ENCODE measurements at regions not wholly inside any gene's neighbourhood (a gene's known extent, or its start where the extent isn't known, plus 50 kb on each side); places are given as distances from the start of the nearest gene placed in this dataset.

DNA sequence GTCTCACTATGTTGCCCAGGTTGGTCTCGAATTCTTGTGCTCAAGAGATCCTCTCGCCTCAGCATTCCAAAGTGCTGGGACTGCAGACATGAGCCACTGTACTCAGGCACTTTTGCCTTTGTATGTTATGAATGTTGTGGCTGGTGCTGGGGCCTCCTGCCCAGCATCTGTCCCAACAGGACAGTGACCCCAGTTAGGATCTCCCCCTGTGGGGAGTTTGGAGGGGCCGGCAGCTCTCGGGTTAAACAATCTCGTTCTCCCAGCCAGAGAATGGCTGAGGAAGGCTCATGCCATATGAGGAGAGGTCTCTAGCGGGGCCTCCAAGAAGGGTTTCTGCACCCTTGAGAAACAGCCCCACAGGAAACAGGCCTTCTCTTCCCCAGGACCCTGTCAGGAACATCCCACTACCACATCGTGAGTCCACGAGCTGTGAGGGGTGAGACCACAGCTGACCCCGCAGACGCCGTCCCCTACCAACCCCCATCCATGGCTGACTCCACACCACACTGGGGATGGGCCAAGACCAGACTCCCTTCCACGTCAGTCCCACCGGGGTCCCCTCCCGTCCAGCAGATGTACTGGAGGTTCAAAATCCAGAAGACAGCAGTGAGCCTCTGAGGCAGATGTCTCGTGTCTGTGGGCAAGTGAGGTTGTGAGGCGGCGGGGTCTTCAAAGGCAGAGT, 54.1 kb downstream of the SHANK2 start:
- no peak for DNase-seq (ENCODE audit: low read depth in 2 of 2)
- TF ChIP-seq, protein P1, sequence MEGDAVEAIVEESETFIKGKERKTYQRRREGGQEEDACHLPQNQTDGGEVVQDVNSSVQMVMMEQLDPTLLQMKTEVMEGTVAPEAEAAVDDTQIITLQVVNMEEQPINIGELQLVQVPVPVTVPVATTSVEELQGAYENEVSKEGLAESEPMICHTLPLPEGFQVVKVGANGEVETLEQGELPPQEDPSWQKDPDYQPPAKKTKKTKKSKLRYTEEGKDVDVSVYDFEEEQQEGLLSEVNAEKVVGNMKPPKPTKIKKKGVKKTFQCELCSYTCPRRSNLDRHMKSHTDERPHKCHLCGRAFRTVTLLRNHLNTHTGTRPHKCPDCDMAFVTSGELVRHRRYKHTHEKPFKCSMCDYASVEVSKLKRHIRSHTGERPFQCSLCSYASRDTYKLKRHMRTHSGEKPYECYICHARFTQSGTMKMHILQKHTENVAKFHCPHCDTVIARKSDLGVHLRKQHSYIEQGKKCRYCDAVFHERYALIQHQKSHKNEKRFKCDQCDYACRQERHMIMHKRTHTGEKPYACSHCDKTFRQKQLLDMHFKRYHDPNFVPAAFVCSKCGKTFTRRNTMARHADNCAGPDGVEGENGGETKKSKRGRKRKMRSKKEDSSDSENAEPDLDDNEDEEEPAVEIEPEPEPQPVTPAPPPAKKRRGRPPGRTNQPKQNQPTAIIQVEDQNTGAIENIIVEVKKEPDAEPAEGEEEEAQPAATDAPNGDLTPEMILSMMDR (IDR thresholded peaks at IDR 0.05; ENCODE audit: low read depth, low read length): no peak
- H3K4me3 ChIP-seq (replicated peaks in 1 of 2; ENCODE audit: low read depth in 2 of 2, low read length in 2 of 2): no peak overlapping the region

DNA sequence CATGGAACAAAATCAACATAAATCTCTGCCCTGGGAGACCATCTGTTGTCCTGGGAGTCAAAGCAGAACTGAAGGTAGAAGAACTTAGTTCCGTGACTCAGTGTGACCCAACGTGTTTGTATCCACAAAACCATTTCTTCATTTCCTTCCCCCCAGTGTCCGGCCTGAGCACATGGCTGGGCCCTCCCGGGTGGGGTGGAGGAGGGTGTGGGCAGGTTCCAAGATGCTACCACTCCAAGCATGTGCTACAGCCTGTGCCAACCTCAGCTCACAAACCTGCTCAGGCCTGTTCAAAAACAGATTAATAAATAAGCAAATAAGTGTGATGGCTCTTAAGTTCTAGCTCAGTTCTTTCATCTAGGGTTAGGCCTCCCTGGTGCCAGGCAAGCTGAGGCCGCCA, 55.3 kb downstream of the SHANK2 start:
- DNase-seq (ENCODE audit: low read depth in 2 of 2): no peak
- H3K4me3 ChIP-seq (replicated peaks in 1 of 2; ENCODE audit: low read depth in 2 of 2, low read length in 2 of 2): no peak overlapping the region
- TF ChIP-seq, protein P1 (IDR thresholded peaks at IDR 0.05; ENCODE audit: low read depth, low read length): no peak

DNA sequence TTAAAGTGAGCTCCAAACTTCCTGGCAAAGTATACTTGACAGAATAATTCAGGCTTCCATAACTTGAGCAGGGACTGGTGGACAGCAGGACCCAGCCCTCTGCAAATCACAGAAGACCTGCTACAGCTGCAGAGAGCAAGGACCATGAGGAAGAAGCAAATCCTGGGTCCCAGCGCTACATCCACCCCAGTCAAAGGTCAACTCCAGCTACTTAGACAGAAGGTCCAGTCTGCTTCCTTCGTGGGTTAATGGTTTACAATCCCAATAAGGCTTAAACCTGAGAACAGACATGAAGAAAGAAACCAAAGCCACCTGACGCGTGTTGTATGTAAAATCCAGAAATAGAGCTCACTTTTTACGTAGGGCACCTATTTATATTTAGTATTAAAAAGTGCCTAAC, 57.7 kb downstream of the SHANK2 start:
- DNase-seq (ENCODE audit: low read depth in 2 of 2): no peak
- no peak overlapping the region for H3K4me3 ChIP-seq (replicated peaks in 1 of 2; ENCODE audit: low read depth in 2 of 2, low read length in 2 of 2)
- TF ChIP-seq, protein P1 (IDR thresholded peaks at IDR 0.05; ENCODE audit: low read depth, low read length): no peak

DNA sequence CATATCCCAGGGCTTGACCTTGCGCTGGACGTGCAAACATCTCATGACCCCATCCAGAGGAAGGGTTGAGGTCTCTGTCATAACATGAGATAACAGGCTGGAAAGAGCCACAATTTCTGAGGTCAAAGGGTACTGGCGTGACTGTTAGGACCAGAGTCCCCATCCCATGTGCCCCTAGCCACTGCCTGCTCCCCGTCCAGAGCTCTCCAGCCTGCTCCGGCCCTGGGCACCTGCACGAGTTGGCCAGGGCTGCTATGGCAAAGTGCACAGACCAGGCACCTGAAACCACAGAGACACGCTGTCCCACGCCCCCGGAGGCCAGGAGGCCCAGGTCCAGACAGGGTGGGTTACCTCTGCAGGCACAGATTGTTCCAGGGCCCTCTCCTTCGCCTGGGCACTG, 58.9 kb downstream of the SHANK2 start:
- no peak overlapping the region for H3K4me3 ChIP-seq (replicated peaks in 1 of 2; ENCODE audit: low read depth in 2 of 2, low read length in 2 of 2)
- no peak for DNase-seq (ENCODE audit: low read depth in 2 of 2)
- TF ChIP-seq, protein P1 (IDR thresholded peaks at IDR 0.05; ENCODE audit: low read depth, low read length): no peak

DNA sequence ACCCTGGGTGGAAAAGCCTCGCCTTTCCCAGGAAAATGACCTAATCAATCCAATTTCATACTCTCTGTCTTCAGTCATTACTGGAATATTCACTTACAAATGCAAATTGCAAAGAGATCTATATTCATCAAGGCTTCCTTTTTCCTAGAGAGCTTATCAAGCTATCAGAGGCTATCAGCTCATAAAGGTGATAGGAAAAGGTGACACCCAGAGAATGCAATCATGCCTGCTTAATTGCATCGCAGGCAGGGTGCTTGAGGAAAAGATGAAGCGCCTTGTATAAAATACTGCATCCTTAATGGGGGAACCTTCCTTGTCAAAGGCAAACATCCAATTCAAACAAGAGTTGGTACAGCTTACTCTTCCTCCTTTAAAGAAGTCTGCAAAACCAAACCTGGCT, 59.7 kb downstream of the SHANK2 start:
- TF ChIP-seq, protein P1 (IDR thresholded peaks at IDR 0.05; ENCODE audit: low read depth, low read length): no peak
- DNase-seq (ENCODE audit: low read depth in 2 of 2): no peak
- H3K4me3 ChIP-seq (replicated peaks in 1 of 2; ENCODE audit: low read depth in 2 of 2, low read length in 2 of 2): no peak overlapping the region

DNA sequence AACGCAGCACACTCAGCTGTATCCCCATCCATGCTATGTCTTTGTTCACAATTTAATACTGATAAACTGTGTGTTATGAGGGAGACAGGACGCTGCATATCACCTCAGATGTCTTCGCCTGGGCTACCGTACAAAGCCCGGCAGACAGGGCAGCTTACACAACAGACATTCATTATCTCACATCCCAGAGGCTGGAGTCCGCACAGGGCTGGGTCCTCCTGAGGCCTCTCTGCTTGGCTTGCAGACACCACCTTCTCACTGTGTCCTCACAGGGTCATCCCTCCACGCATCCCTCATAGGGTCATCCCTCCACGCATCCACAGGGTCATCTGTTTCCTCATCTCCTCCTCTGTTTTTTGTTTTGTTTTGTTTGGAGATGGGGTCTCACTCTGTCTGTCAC, 61.2 kb downstream of the SHANK2 start:
- DNase-seq (ENCODE audit: low read depth in 2 of 2): no peak
- H3K4me3 ChIP-seq (replicated peaks in 1 of 2; ENCODE audit: low read depth in 2 of 2, low read length in 2 of 2): no peak overlapping the region
- TF ChIP-seq, protein P1 (IDR thresholded peaks at IDR 0.05; ENCODE audit: low read depth, low read length): no peak

DNA sequence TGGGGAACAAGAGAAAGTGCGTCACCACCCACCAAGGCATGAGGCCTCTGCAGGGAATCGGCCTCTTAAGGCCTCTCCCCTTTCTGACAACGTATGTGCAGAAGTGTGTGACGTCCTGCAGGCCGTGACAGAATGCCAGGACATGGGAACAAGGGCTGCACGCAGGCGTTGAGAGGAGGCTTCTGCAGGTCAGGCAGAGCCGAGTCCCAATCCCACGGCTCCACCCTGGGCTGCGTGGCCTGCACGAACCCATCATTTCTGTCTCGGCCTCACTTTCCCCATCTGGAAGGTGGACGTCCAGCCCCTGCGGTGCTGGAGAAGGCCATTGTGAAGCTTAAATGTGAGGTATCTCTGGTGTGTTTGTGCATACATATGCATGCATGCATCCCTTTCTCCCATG, 61.8 kb downstream of the SHANK2 start:
- H3K4me3 ChIP-seq (replicated peaks in 1 of 2; ENCODE audit: low read depth in 2 of 2, low read length in 2 of 2): no peak overlapping the region
- TF ChIP-seq, protein P1 (IDR thresholded peaks at IDR 0.05; ENCODE audit: low read depth, low read length): no peak
- no peak for DNase-seq (ENCODE audit: low read depth in 2 of 2)
